IPS-20b (cell line): ENCODE measurements at regions not wholly inside any gene's neighbourhood (a gene's known extent, or its start where the extent isn't known, plus 50 kb on each side); places are given as distances from the start of the nearest gene placed in this dataset.

Experiments used
- H3K27ac ChIP-seq: one replicate; pipeline ENCODE4 v1.5.1; 2013; ENCODE audit warnings: low read length
- H3K27me3 ChIP-seq: 2 replicates; pipeline ENCODE4 v1.6.1; 2013; ENCODE audit warnings: mild to moderate bottlenecking, low read length, inconsistent platforms; ENCODE audit not compliant: insufficient read depth
- H3K36me3 ChIP-seq: 2 replicates; pipeline ENCODE4 v1.6.1; 2013; ENCODE audit warnings: low read depth, mild to moderate bottlenecking, inconsistent platforms, low read length, moderate library complexity; ENCODE audit not compliant: insufficient read depth
- H3K4me1 ChIP-seq: 2 replicates; pipeline ENCODE4 v1.6.1; 2013; ENCODE audit warnings: mild to moderate bottlenecking, control low read depth, inconsistent platforms, low read length, moderate library complexity; ENCODE audit not compliant: insufficient read depth
- H3K4me3 ChIP-seq: 2 replicates; pipeline ENCODE4 v1.5.1; 2013; ENCODE audit warnings: mild to moderate bottlenecking, low read length, inconsistent platforms
- H3K9ac ChIP-seq: 2 replicates; pipeline ENCODE4 v1.6.1; 2013; ENCODE audit warnings: low read depth, mild to moderate bottlenecking, inconsistent platforms, low read length, moderate library complexity
- H3K9me3 ChIP-seq: 2 replicates; pipeline ENCODE4 v1.6.1; 2013; ENCODE audit warnings: mild to moderate bottlenecking, low read depth, low read length, inconsistent platforms; ENCODE audit not compliant: insufficient read depth

DNA sequence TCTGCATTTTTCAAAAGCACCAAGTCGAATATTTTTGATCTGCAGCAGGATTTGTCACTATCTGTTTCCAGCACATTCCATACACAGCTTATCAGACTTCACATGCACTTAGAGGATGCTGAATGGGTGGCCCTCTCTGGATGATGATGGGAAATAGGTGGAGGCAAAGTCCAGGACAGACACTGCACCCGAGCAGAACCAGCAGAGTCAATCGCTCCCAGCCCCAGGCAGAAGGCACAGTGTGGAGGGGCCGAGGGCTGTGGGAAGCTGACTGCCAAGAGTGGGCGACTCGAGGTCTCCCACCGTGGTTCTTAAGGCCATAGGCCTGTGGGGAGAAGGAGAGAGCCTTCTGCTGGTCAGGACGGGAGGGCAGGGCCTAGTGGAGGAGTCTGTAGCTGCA is 490.2 kb upstream of the MGMT start:
- Histone ChIP-seq H3K9ac (no peak overlapping the region), H3K36me3 (no peaks in the 10 kb centered on the region), H3K27ac (no peak overlapping the region), H3K27me3 (no peaks in the 10 kb centered on the region), H3K4me1 (no peaks in the 10 kb centered on the region), H3K4me3 (no peak overlapping the region), H3K9me3 (no peaks in the 10 kb centered on the region)

DNA sequence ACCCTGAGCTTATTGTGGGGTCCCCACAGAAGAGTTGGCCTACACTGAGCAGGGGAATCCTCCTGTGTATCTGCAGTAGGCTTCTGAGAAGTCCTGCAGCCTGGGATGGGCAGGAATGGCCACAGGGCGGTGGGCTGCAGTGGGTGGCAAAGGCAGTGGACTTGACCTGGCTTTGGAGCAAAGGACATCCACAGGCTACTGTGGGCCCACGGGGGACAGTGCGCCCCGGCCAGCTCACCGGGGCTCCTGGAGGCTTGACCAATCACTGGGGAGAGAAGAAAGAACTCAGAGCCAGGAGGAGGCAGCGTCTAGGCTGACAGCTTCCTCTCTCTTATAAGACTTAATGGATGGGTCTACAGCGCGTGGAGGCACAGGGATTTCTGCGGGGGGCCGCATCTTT is 488.8 kb upstream of the MGMT start:
- H3K4me3 ChIP-seq, result no peak overlapping the region
- no peaks in the 10 kb centered on the region for H3K4me1 ChIP-seq
- no peaks in the 10 kb centered on the region for H3K27me3 ChIP-seq
- H3K27ac ChIP-seq, result no peak overlapping the region
- no peaks in the 10 kb centered on the region for H3K9me3 ChIP-seq
- no peaks in the 10 kb centered on the region for H3K36me3 ChIP-seq
- no peak overlapping the region for H3K9ac ChIP-seq

DNA sequence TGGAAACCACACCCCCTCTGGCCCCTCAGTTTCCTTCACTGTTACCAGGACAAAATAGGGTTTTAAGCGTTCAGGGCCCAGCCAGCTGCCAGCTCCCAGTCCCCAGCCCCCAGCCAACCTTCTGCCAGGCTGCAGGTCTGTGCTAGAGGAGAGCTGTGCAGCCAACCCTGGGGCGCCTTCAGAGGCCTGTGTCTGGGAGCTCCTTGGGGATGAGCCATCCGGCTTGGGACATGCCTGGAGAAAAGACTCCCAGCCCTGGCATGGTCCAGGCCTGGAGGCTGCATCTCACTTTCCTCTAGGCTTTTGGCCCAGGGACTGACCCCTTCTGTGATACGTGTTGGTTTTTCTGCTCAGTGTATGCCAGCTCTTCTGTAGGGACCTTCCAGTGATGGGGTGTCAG is 487.6 kb upstream of the MGMT start:
- Histone ChIP-seq H3K9ac (no peak overlapping the region), H3K36me3 (no peaks in the 10 kb centered on the region), H3K4me1 (no peaks in the 10 kb centered on the region), H3K9me3 (no peaks in the 10 kb centered on the region), H3K4me3 (no peak overlapping the region), H3K27me3 (no peaks in the 10 kb centered on the region), H3K27ac (no peak overlapping the region)

DNA sequence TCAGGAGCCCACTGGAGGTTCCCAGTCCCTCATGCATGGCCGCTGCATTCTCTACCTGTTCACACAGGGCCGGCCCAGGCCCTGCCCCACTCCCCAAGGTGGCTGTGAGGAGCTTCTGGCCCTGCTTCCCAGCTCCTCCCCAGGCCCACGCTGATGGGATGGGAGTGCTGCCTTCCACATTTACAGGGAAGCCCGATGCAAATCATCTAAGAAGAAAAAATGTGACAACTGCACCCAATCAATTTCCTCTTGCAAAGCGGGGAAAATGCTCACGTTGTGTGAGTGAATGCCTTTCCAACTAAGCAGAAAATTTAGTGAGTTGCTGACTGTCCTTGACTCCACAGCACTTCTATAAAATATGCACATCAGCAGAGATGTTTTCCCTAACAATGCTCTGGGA is 485.8 kb upstream of the MGMT start:
- no peaks in the 10 kb centered on the region for H3K9me3 ChIP-seq
- H3K36me3 ChIP-seq, result no peaks in the 10 kb centered on the region
- H3K27me3 ChIP-seq, result no peaks in the 10 kb centered on the region
- no peak overlapping the region for H3K9ac ChIP-seq
- H3K27ac ChIP-seq, result no peak overlapping the region
- H3K4me1 ChIP-seq, result no peaks in the 10 kb centered on the region
- no peak overlapping the region for H3K4me3 ChIP-seq

DNA sequence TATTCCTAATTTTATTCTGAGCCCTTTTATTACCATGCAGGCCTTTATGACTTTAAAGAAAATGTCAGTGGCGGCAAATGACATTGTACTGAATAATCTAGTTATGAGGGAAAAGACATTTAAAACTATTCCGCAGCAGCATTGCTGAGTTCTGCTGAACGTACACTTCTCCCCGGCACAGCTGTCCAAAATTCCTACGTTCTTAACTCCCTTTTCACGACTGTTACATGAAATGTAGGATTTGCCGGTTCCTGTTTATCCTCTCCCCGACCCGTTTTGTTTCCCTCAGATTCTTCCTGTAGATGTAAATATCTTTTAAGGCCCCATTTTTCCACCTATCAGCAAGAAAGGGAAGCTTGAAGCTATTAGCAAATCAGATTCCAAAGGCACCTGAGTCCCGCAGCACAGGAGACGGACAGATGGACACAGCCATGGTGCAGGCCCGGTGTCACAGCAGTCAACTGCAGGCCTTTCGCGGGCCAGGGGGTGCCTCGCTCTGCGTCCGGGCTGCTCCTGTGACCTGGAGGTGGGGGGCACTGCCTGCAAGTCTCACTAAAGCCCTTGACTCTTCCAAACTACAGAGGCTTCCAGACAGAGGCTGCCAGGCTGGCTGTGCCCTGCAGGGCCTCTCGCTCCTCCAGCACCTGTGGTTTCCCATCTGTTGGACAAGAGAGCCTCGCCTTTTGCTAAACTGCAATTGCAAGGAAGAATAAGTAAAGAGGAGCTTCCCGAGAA is 485.0 kb upstream of the MGMT start:
- Histone ChIP-seq H3K9ac (no peak overlapping the region), H3K27me3 (no peaks in the 10 kb centered on the region), H3K36me3 (no peaks in the 10 kb centered on the region), H3K4me1 (no peaks in the 10 kb centered on the region), H3K27ac (no peak overlapping the region), H3K9me3 (no peaks in the 10 kb centered on the region), H3K4me3 (no peak overlapping the region)

DNA sequence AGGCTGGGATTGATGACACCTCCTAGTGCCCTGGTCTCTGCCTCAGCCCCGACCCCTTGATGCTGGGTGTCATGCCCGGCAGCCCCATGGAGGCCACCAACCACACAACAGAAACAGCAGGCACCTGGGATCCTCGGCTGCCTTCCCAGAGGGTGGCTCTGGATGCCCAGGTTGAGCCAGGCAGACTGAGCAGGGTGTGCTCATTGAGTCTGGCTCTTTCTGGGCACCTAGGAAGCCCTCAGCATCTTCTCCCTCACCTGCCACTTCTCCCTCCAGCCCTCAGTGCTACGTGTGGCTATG is 484.5 kb upstream of the MGMT start:
- no peaks in the 10 kb centered on the region for H3K9me3 ChIP-seq
- H3K27me3 ChIP-seq, result no peaks in the 10 kb centered on the region
- no peaks in the 10 kb centered on the region for H3K4me1 ChIP-seq
- H3K9ac ChIP-seq, result no peak overlapping the region
- H3K36me3 ChIP-seq, result no peaks in the 10 kb centered on the region
- H3K27ac ChIP-seq, result no peak overlapping the region
- H3K4me3 ChIP-seq, result no peak overlapping the region

DNA sequence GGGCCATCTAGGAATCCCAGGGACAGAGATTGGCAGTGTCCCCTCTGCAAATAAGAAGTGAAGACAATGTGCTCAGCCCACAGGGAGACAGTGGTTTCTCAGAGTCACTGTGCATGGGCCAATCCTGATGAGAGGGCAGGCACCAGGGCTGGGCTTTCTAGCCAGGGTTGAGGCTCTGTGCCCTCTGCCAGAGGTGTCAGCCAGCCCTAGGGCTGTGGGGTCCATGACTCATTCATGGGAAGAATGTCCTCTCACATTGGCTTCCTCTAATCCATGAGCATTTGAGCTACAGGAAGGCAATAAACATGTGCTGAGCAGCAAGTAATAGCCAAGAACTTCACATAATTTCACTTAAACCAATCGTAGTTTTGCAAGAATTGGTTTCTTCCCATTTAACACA is 482.0 kb upstream of the MGMT start:
- Histone ChIP-seq H3K9ac (no peak overlapping the region), H3K36me3 (no peaks in the 10 kb centered on the region), H3K9me3 (no peaks in the 10 kb centered on the region)

DNA sequence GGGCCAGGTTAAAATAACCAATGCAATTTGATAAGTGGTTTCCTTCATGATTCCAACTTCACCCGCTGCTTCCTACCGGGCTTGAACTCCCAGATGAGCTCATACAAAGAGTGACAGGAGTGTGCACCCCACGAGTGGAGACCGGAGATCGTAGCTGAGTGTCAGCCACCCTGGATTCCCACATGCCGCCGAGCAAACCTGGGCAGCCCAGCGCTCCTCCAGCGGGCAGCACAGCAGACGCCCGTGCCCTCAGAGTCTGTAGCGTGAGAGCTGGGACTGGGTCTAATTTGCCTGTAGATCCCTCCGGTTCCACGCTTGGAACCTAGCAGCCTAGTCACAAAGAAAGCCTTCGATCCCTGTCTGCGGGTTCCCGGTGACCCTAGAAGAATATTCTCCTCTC is 476.1 kb upstream of the MGMT start:
- Histone ChIP-seq H3K27me3 (no peaks in the 10 kb centered on the region), H3K27ac (no peak overlapping the region), H3K4me1 (no peaks in the 10 kb centered on the region), H3K9me3 (no peaks in the 10 kb centered on the region), H3K9ac (no peak overlapping the region), H3K36me3 (no peaks in the 10 kb centered on the region), H3K4me3 (no peak overlapping the region)

More for the DNA sequence above, 482.0 kb upstream of the MGMT start:
- no peaks in the 10 kb centered on the region for H3K27me3 ChIP-seq
- no peak overlapping the region for H3K27ac ChIP-seq
- H3K4me1 ChIP-seq, result no peaks in the 10 kb centered on the region
- H3K4me3 ChIP-seq, result no peak overlapping the region

DNA sequence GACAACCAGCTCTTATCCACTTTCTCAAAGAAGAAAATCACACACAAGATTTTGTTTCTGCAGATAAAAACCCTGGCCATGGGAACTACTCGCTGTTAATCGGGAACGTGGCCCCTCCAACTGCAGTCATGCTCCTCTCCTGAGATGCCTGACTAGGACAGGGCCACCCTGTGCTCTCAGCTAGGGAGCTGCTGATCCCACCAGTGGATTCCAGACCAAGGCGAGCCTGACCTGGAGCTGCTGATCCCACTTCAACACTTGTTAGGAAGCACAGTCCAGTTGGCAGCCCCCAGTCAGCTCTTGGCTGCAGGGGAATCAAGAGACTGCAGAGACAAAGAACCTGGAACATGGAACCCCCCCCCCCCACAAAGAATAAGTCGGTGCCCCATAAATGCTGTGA is 474.3 kb upstream of the MGMT start:
- Histone ChIP-seq H3K9ac (no peak overlapping the region), H3K4me1 (no peaks in the 10 kb centered on the region), H3K36me3 (no peaks in the 10 kb centered on the region), H3K4me3 (no peak overlapping the region), H3K27me3 (no peaks in the 10 kb centered on the region), H3K9me3 (no peaks in the 10 kb centered on the region), H3K27ac (no peak overlapping the region)

DNA sequence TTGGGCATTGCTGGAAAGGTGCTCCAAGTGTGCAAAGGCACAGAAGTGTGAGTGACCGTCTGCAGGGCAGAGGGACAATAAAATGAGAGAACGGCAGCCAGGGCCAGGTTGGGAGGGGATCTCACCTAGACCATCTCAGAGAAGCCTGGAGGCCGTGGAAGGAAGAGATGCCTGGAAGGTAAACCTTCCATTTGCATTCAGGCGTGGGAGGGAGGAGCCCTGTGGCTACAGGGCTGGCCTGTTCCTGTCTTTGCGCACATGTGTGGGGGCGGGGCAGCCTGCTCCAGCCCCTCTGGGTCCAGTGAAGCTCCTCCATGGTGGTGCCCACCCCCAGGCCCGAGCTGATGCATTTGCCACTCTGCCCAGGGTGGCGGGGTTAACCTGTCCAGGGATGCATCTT is 473.6 kb upstream of the MGMT start:
- Histone ChIP-seq H3K36me3 (no peaks in the 10 kb centered on the region), H3K9me3 (no peaks in the 10 kb centered on the region)

DNA sequence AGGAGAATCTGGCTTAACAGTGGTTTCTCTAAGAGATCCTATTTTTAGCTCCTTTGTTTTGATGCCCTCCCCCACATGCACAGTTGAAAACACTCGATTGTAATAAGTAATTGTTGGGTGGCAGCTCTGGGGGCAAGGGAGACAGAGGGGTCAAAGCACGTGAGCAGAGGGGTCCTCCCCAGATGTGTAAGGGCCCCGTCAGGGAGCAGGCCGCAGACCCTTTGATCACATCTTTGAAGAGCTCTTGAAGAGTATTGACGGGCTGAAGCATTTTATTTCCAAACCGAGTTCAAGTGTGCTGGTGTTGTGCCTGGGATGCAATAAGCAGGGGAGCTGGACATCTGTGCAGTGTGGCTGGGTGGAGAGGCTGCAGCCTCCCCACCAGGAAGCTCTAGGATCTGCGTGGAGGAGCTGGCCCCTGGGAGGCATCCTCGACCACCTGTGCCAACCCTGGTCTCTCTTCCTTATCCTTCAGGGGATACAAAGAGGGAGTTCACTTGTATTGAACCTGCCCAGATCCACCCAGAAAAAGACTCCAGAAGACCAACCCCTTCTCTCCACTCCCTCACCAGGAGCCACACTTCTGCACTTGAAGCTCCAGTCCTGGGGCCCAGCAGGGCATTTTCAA is 473.0 kb upstream of the MGMT start:
- Histone ChIP-seq H3K27me3 (no peaks in the 10 kb centered on the region), H3K27ac (no peak overlapping the region), H3K9me3 (no peaks in the 10 kb centered on the region), H3K36me3 (no peaks in the 10 kb centered on the region), H3K4me3 (no peak overlapping the region), H3K9ac (no peak overlapping the region), H3K4me1 (no peaks in the 10 kb centered on the region)

More for the DNA sequence above, 473.6 kb upstream of the MGMT start:
- Histone ChIP-seq H3K4me1 (no peaks in the 10 kb centered on the region), H3K27ac (no peak overlapping the region), H3K4me3 (no peak overlapping the region), H3K9ac (no peak overlapping the region), H3K27me3 (no peaks in the 10 kb centered on the region)

DNA sequence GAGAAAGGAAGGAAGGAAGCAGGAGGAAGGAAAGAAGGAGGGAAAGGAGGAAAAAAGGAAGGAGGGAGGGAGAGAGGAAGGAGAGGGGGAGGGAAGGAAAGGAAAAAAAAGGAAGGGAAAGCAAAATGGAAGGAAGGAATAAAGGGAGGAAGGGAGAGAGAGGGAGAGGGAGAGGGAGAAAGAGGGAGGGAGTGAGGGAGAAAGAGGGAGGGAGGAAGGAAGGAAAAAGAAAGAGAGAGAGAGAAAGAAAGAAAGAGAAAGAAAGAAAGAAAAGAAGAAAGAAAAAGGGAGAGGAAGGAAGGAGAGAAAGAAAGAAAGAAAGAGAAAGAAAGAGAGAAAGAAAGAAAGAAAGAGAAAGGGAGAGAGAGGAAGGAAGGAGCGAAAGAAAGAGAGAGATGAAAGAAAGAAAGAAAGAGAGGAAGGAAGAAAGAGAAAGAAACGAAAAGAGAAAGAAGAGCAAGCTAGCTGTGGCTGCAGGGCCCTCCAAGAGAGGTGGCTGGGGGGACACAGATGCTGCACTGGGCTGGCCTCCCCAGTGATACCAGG is 472.4 kb upstream of the MGMT start:
- H3K36me3 ChIP-seq, result no peaks in the 10 kb centered on the region
- no peak overlapping the region for H3K4me3 ChIP-seq
- no peak overlapping the region for H3K9ac ChIP-seq
- no peaks in the 10 kb centered on the region for H3K27me3 ChIP-seq
- no peak overlapping the region for H3K27ac ChIP-seq
- no peaks in the 10 kb centered on the region for H3K9me3 ChIP-seq
- no peaks in the 10 kb centered on the region for H3K4me1 ChIP-seq
